Mesothelial cell of epicardium (in vitro differentiated cells): ENCODE measurements at regions not wholly inside any gene's neighbourhood (a gene's known extent, or its start where the extent isn't known, plus 50 kb on each side); places are given as distances from the start of the nearest gene placed in this dataset.

Experiments
- DNase-seq, 2 experiments: peaks; one replicate each; pipeline ENCODE4 v3.0.0; 2021; ENCODE audit warnings: low spot score in 2 of 2; ENCODE audit not compliant: unreplicated experiment in 2 of 2
- H3K27ac Mint-ChIP-seq: 2 replicates; pipeline ENCODE4 v1.8.0; 2021; ENCODE audit warnings: mixed read lengths
- H3K27me3 Mint-ChIP-seq: 2 replicates; pipeline ENCODE4 v1.8.0; 2021; ENCODE audit warnings: low read depth, mixed read lengths
- H3K36me3 Mint-ChIP-seq: 2 replicates; pipeline ENCODE4 v1.8.0; 2021; ENCODE audit warnings: mixed read lengths
- H3K4me1 Mint-ChIP-seq: 2 replicates; pipeline ENCODE4 v1.8.0; 2021; ENCODE audit warnings: mixed read lengths
- H3K4me3 Mint-ChIP-seq: 2 replicates; pipeline ENCODE4 v1.8.0; 2021; ENCODE audit warnings: mild to moderate bottlenecking, moderate library complexity, mixed read lengths
- H3K9me3 Mint-ChIP-seq: 2 replicates; pipeline ENCODE4 v1.8.0; 2021; ENCODE audit warnings: mixed read lengths
- TF ChIP-seq, protein P1 (sequence below): fragments of 200-600 bp; sonication (generic); IDR thresholded peaks from one replicate; pipeline ENCODE4 v1.5.0; 2021; ENCODE audit warnings: antibody characterized with exemption; ENCODE audit not compliant: unreplicated experiment

DNA sequence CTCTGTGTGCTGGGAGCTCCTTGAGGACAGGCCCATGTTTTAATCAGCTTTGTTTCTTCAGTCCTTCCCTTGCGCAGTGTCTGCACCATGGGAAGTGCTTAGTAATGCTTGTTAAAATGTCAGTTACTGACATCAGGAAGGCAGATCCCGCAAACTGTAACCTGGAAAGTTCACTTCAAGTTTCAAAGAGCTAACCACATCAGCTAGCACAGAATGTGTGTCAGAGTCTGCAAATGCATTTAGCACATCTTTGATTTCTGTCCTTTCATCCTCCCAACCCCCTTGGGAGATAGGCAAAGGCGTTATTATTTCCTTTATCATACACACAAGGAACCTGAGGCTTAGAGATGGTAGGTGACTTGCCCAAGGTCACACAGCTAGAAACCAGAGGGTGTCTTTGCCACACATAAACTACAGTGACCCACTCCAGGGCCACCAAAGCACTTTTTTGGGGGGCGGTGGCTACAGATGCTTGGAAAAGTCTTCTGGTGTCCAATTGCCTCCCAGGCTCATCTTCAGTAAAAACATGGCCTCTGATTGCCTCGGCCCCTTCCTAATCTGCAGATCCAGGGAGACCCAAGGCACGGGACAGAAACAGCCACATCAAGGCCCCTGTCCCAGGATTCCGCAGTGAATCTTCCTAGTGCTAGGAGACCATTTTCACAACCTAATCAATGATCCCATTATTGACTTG is 116.2 kb upstream of the GPR26 start:
- TF ChIP-seq, protein P1, sequence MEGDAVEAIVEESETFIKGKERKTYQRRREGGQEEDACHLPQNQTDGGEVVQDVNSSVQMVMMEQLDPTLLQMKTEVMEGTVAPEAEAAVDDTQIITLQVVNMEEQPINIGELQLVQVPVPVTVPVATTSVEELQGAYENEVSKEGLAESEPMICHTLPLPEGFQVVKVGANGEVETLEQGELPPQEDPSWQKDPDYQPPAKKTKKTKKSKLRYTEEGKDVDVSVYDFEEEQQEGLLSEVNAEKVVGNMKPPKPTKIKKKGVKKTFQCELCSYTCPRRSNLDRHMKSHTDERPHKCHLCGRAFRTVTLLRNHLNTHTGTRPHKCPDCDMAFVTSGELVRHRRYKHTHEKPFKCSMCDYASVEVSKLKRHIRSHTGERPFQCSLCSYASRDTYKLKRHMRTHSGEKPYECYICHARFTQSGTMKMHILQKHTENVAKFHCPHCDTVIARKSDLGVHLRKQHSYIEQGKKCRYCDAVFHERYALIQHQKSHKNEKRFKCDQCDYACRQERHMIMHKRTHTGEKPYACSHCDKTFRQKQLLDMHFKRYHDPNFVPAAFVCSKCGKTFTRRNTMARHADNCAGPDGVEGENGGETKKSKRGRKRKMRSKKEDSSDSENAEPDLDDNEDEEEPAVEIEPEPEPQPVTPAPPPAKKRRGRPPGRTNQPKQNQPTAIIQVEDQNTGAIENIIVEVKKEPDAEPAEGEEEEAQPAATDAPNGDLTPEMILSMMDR = no peak
- H3K4me3 Mint-ChIP-seq = no peak overlapping the region
- peaks cover 2% of the 10 kb centered on the region for H3K9me3 Mint-ChIP-seq
- DNase-seq = no peak
- peaks cover 61% of the 10 kb centered on the region for H3K27me3 Mint-ChIP-seq
- peaks cover 3% of the 10 kb centered on the region for H3K4me1 Mint-ChIP-seq
- H3K36me3 Mint-ChIP-seq = no peaks in the 10 kb centered on the region
- no peak overlapping the region for H3K27ac Mint-ChIP-seq

DNA sequence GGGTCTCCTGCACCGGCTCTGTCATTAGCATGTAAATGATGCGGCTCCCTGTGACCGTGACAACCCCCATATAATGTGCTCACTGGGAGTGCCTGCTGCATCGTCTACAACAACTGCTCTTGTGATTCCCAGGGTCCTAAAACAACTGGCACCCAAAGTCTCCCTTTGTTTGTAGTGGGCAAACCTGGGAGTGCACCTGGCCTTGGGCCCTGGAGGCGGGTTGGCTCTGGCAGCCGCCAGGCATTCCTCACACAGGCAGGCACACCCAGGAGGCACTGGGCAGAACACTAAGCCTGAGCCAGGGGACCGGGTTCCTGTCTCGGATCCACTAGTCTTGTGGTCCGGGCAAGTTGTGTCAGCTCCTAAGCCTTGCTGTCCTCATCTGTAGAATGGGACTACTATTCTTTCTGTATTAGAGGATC is 115.5 kb upstream of the GPR26 start:
- H3K4me3 Mint-ChIP-seq = no peak overlapping the region
- H3K27me3 Mint-ChIP-seq = peaks cover 67% of the 10 kb centered on the region
- H3K4me1 Mint-ChIP-seq = peaks cover 3% of the 10 kb centered on the region
- no peaks in the 10 kb centered on the region for H3K36me3 Mint-ChIP-seq
- H3K27ac Mint-ChIP-seq = no peak overlapping the region
- TF ChIP-seq, protein P1 = no peak
- no peaks in the 10 kb centered on the region for H3K9me3 Mint-ChIP-seq
- no peak for DNase-seq

DNA sequence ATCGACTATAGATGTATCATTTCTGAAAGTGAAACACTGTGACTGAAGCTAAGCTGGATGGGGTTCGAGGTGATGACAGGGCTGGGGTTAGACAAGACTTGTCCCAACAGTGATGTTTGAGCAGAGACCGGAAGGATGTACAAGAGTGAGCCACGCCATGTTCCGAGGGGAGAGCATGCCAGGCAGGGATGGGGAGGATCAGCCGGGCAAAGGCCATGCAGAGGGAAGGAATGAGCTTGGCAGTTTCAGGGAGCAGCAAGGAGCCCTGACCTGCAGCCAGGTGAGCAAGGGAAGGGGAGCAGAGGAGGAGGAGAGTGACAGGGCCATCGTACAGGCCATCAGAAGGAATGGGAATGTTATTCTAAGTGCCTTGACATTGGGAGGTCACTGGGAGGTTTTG is 114.9 kb upstream of the GPR26 start:
- Mint-ChIP-seq H3K27me3 (peaks cover 70% of the 10 kb centered on the region), H3K9me3 (no peaks in the 10 kb centered on the region), H3K4me3 (no peak overlapping the region), H3K36me3 (no peaks in the 10 kb centered on the region), H3K4me1 (peaks cover 3% of the 10 kb centered on the region), H3K27ac (no peak overlapping the region)
- DNase-seq = no peak
- TF ChIP-seq, protein P1 = no peak

DNA sequence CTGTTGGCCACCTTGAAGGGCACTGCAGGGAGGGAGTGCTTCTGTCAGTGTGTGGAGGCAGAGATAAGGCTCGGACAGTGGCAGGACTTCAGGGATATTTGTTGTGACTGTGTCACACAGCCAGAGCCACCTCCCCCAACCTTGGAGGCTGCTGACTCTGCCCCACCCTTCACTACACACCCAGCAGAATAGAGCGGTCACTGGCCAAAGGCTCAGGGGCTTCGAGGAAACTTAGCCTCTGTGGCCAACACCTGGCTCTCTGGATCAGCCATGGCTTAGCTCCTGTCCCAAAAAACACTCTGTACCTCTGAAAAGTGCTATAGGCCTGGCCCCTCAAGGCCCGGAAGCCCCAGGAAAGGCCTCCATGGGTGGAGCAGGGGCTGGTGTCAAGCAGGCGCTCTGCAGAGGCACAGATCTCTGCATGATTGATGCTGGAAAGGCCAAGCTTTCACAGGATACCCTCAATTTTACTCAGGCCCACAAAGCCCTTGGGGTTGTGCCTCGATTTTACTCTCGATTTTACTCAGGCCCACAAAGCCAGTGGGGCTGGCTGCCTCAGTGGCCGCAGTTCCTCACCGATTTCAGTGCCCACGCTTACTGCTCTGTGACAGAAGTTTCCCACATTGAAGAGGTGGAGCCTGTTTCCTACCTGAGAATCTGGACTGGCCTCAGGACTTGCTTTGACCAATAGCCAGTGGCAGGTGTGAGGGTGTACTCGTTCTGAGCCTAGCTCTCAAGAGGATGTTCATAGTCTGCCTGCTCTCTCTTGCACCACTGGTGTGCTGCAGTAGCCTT is 113.2 kb upstream of the GPR26 start:
- no peak for DNase-seq
- H3K27me3 Mint-ChIP-seq = peaks cover 72% of the 10 kb centered on the region
- H3K4me1 Mint-ChIP-seq = no peaks in the 10 kb centered on the region
- TF ChIP-seq, protein P1 = no peak
- H3K27ac Mint-ChIP-seq = no peak overlapping the region
- no peak overlapping the region for H3K4me3 Mint-ChIP-seq
- H3K36me3 Mint-ChIP-seq = no peaks in the 10 kb centered on the region
- H3K9me3 Mint-ChIP-seq = no peaks in the 10 kb centered on the region

DNA sequence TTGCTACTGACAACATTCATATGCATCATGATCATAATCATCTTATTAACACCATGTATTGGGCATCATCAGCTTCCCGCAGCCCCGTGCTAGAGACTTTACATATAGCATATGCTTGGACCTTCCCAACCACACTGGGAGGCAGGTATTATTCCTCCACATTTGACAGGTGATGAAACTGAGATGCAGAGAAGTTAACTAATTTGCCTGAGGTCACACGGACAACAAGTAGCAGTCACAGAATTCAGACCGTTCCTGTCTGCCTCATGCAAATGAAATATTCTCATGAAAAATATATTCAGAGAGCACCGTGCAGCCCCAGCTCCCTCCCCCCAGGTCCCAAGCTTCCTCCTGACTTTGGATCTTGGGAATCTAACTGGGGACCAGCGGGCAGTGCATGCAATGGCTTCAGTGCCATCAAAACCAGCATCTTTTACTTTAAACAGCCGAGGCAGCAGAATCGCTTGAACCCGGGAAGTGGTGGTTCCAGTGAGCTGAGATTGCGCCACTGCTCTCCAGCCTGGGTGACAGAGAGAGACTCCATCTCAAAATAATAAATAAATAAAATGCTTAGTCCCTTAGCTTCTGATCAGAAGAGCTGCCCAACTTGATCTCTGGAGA is 112.2 kb upstream of the GPR26 start:
- no peak for DNase-seq
- no peak overlapping the region for H3K4me3 Mint-ChIP-seq
- H3K9me3 Mint-ChIP-seq = no peaks in the 10 kb centered on the region
- TF ChIP-seq, protein P1 = no peak
- peaks cover 75% of the 10 kb centered on the region for H3K27me3 Mint-ChIP-seq
- H3K4me1 Mint-ChIP-seq = no peaks in the 10 kb centered on the region
- no peak overlapping the region for H3K27ac Mint-ChIP-seq
- H3K36me3 Mint-ChIP-seq = no peaks in the 10 kb centered on the region
